Stimulated activated CD4-positive, alpha-beta T cell treated with anti-CD3 and anti-CD28 coated beads, TNF-alpha, amount 100 ng/mL, for 24 hours (primary cell): ENCODE measurements at regions not wholly inside any gene's neighbourhood (a gene's known extent, or its start where the extent isn't known, plus 50 kb on each side); places are given as distances from the start of the nearest gene placed in this dataset.
"Not testable (repeated sequence)": the region's sequence is repeated elsewhere in the genome, so short reads cannot be mapped to it uniquely, and the experiment has no call there.

ENCODE experiments used
- DNase-seq, 3 experiments: peaks; one replicate each; pipeline ENCODE4 v3.0.0-alpha.2; 2020; ENCODE audit warnings: low read depth in 3 of 3

- DNase-seq, result not testable (repeated sequence)
Observed at GRCh38 chr1:187703138-187704130, 874.7 kb downstream of the PLA2G4A start.

GRCh38 chr1:187714470-187714869 is 885.7 kb downstream of the PLA2G4A start:
- DNase-seq, result no peak

- no peak for DNase-seq
Observed at GRCh38 chr1:187715483-187715882, 886.7 kb downstream of the PLA2G4A start.

- no peak for DNase-seq
Observed at GRCh38 chr1:187716160-187716559, 887.4 kb downstream of the PLA2G4A start.

- DNase-seq, result no peak
Observed at GRCh38 chr1:187718527-187718926, 889.8 kb downstream of the PLA2G4A start.

GRCh38 chr1:187721216-187721615 is 892.5 kb downstream of the PLA2G4A start:
- no peak for DNase-seq

GRCh38 chr1:187725216-187725615 is 896.5 kb downstream of the PLA2G4A start:
- no peak for DNase-seq

- no peak for DNase-seq
Observed at GRCh38 chr1:187733232-187733631, 904.5 kb downstream of the PLA2G4A start.

GRCh38 chr1:187734427-187734826 is 905.7 kb downstream of the PLA2G4A start:
- no peak for DNase-seq

GRCh38 chr1:187744665-187745064 is 915.9 kb downstream of the PLA2G4A start:
- no peak for DNase-seq

GRCh38 chr1:187755536-187755935 is 926.8 kb downstream of the PLA2G4A start:
- no peak for DNase-seq

- DNase-seq, result not testable (repeated sequence)
Observed at GRCh38 chr1:187756684-187757083, 927.9 kb downstream of the PLA2G4A start.

GRCh38 chr1:187759825-187760333 is 931.1 kb downstream of the PLA2G4A start:
- no peak for DNase-seq

- no peak for DNase-seq
Observed at GRCh38 chr1:187762118-187762517, 933.4 kb downstream of the PLA2G4A start.

- DNase-seq, result no peak
Observed at GRCh38 chr1:187763465-187763864, 934.7 kb downstream of the PLA2G4A start.

- DNase-seq, result no peak
Observed at GRCh38 chr1:187763976-187764375, 935.2 kb downstream of the PLA2G4A start.

GRCh38 chr1:187771396-187771795 is 942.6 kb downstream of the PLA2G4A start:
- no peak for DNase-seq

- DNase-seq, result no peak
Observed at GRCh38 chr1:187773168-187773567, 944.4 kb downstream of the PLA2G4A start.

- DNase-seq, result no peak
Observed at GRCh38 chr1:187787736-187788135, 959.0 kb downstream of the PLA2G4A start.

GRCh38 chr1:187788718-187789117 is 960.0 kb downstream of the PLA2G4A start:
- no peak for DNase-seq

- DNase-seq, result no peak
Observed at GRCh38 chr1:187790724-187791123, 962.0 kb downstream of the PLA2G4A start.

GRCh38 chr1:187794561-187794960 is 965.8 kb downstream of the PLA2G4A start:
- no peak for DNase-seq

- DNase-seq, result no peak
Observed at GRCh38 chr1:187809549-187809948, 980.8 kb downstream of the PLA2G4A start.
